ENCODE measurements at regions not wholly inside any gene's neighbourhood (a gene's known extent, or its start where the extent isn't known, plus 50 kb on each side); places are given as distances from the start of the nearest gene placed in this dataset.

DNA sequence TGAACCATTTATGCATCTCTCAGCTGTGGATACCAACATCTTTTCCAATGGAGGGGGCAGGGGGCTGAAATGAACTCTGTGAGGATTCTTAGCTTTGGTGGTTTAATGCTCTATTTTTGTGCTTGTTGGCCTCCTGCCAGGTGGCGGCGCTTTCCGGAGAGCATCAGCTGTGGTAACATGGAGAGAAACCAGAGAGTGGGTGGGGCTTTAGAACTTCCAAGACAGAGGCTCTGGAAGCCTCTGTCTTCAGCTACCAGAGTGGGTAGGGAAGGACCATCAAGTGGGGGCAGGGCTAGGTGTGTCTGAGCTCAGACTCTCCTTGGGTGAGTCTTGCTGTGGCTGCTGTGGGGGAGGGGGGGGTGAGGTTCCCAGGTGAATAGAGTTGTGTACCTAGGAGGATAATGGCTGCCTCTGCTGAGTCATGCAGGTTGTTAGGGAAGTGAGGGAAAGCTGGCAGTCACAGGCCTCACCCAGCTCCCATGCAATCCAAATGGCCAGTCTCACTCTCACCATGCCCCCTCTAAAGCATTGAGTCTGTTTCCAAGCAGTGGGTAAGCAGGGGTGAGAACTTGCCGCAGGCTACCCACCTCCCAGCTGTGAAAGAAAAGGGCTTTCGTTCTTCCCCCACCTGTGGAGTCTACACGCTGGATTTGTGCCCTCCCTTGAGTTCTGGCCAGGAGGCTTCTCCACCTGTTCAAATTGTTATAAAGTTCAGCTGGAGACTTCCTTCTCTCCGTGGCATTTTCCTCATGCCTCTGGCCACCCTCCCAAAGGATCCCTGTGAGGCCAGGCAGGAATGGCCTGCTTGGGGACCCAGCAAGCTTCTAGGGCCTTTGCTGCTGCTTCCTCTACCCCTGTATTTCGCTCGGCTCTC, 527.0 kb downstream of the NEBL start:
- Histone ChIP-seq H3K9me3 (ENCODE audit: control insufficient read depth in 2 of 3, insufficient read depth in 1 of 3, low read length in 3 of 3) (no peaks in the 10 kb centered on the region), H3K4me3 (ENCODE audit: low read length in 3 of 3) (no peak overlapping the region), H3K4me1 (ENCODE audit: control insufficient read depth in 2 of 3, insufficient read depth in 2 of 3, low read depth in 1 of 3, low read length in 3 of 3) (no peaks in the 10 kb centered on the region), H3K27me3 (ENCODE audit: control insufficient read depth, insufficient read depth, low read length) (no peaks in the 10 kb centered on the region), H3K27ac (ENCODE audit: low read depth in 2 of 2, low read length in 2 of 2) (no peak overlapping the region), H3K36me3 (ENCODE audit: control insufficient read depth in 2 of 3, insufficient read depth in 3 of 3, low read length in 3 of 3) (no peaks in the 10 kb centered on the region), H3K9ac (ENCODE audit: low read length in 3 of 3) (no peak overlapping the region)
- no peak for DNase-seq
- no peak for FAIRE-seq
- TF ChIP-seq, protein P1, sequence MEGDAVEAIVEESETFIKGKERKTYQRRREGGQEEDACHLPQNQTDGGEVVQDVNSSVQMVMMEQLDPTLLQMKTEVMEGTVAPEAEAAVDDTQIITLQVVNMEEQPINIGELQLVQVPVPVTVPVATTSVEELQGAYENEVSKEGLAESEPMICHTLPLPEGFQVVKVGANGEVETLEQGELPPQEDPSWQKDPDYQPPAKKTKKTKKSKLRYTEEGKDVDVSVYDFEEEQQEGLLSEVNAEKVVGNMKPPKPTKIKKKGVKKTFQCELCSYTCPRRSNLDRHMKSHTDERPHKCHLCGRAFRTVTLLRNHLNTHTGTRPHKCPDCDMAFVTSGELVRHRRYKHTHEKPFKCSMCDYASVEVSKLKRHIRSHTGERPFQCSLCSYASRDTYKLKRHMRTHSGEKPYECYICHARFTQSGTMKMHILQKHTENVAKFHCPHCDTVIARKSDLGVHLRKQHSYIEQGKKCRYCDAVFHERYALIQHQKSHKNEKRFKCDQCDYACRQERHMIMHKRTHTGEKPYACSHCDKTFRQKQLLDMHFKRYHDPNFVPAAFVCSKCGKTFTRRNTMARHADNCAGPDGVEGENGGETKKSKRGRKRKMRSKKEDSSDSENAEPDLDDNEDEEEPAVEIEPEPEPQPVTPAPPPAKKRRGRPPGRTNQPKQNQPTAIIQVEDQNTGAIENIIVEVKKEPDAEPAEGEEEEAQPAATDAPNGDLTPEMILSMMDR (IDR thresholded peaks at IDR 0.05; ENCODE audit: borderline replicate concordance, extremely low read depth, insufficient read depth) = no peak
- intact Hi-C loops (cut with DNase I) = no loop called here

DNA sequence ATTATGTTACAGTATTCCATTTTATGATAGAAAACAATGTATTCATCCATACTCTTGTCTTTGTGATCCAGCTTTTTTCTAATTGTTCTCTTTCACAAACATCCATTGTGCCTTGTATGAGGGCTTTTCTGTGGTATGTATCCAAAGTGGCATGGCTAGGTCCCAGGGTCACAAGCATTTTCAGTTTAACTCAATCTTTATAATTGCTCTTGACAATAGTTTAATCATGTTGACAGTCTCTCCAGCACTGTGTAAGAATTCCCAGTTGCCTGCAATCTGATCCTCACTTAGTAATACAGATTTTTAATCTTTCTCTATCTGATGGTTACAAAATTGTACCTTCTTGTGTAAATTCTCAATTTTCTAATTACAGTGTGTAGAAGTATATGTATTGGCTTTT, 533.4 kb downstream of the NEBL start:
- no peaks in the 10 kb centered on the region for H3K4me1 ChIP-seq (ENCODE audit: control insufficient read depth in 2 of 3, insufficient read depth in 2 of 3, low read depth in 1 of 3, low read length in 3 of 3)
- no peaks in the 10 kb centered on the region for H3K27me3 ChIP-seq (ENCODE audit: control insufficient read depth, insufficient read depth, low read length)
- H3K4me3 ChIP-seq (ENCODE audit: low read length in 3 of 3) = no peak overlapping the region
- H3K9me3 ChIP-seq (ENCODE audit: control insufficient read depth in 2 of 3, insufficient read depth in 1 of 3, low read length in 3 of 3) = no peaks in the 10 kb centered on the region
- H3K36me3 ChIP-seq (ENCODE audit: control insufficient read depth in 2 of 3, insufficient read depth in 3 of 3, low read length in 3 of 3) = no peaks in the 10 kb centered on the region
- H3K9ac ChIP-seq (ENCODE audit: low read length in 3 of 3) = no peak overlapping the region
- FAIRE-seq = no peak
- intact Hi-C loops (cut with DNase I) = no loop called here
- DNase-seq = no peak
- TF ChIP-seq, protein P1 (IDR thresholded peaks at IDR 0.05; ENCODE audit: borderline replicate concordance, extremely low read depth, insufficient read depth) = no peak
- no peak overlapping the region for H3K27ac ChIP-seq (ENCODE audit: low read depth in 2 of 2, low read length in 2 of 2)

DNA sequence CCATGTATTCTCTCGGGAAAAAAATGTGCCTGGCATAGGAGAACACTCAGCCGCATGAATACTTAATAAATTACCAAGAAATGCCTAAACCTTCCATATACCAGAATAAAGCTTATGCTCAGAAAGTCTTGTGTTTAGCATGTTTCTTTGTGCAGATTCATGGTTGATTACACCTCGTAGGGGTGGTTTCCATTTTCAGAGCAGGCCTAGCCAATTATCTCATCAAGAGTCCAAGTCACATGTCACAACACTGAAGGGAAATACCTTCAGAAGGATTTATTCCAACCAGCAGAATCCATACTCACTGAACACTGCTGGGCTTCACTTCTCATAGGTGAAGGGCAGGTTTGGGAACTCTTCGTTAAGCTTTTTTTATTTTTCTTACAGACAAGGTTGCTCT, 539.7 kb downstream of the PLXDC2 start:
- FAIRE-seq (no peak), DNase-seq (no peak)
- H3K9me3 ChIP-seq (ENCODE audit: control insufficient read depth in 2 of 3, insufficient read depth in 1 of 3, low read length in 3 of 3) = no peaks in the 10 kb centered on the region
- H3K9ac ChIP-seq (ENCODE audit: low read length in 3 of 3) = no peak overlapping the region
- intact Hi-C loops (cut with DNase I) = no loop called here
- H3K4me3 ChIP-seq (ENCODE audit: low read length in 3 of 3) = no peak overlapping the region
- TF ChIP-seq, protein P1 (IDR thresholded peaks at IDR 0.05; ENCODE audit: borderline replicate concordance, extremely low read depth, insufficient read depth) = no peak
- H3K4me1 ChIP-seq (ENCODE audit: control insufficient read depth in 2 of 3, insufficient read depth in 2 of 3, low read depth in 1 of 3, low read length in 3 of 3) = no peaks in the 10 kb centered on the region
- H3K36me3 ChIP-seq (ENCODE audit: control insufficient read depth in 2 of 3, insufficient read depth in 3 of 3, low read length in 3 of 3) = no peaks in the 10 kb centered on the region
- H3K27ac ChIP-seq (ENCODE audit: low read depth in 2 of 2, low read length in 2 of 2) = no peak overlapping the region
- no peaks in the 10 kb centered on the region for H3K27me3 ChIP-seq (ENCODE audit: control insufficient read depth, insufficient read depth, low read length)
